AG09309 (cell line): ENCODE measurements at regions not wholly inside any gene's neighbourhood (a gene's known extent, or its start where the extent isn't known, plus 50 kb on each side); places are given as distances from the start of the nearest gene placed in this dataset.
"Not testable (repeated sequence)": the region's sequence is repeated elsewhere in the genome, so short reads cannot be mapped to it uniquely, and the experiment has no call there.

ENCODE experiments used
- DNase-seq: peaks from one replicate; pipeline ENCODE4 v3.0.0-alpha.2; 2010; ENCODE audit warnings: low read depth
- H3K4me3 ChIP-seq: 2 replicates; pipeline ENCODE4 v1.5.1; 2011; ENCODE audit warnings: mild to moderate bottlenecking, low read depth, low read length, moderate library complexity; ENCODE audit not compliant: control insufficient read depth
- TF ChIP-seq, protein P1 (sequence below): IDR thresholded peaks from 2 replicates; pipeline ENCODE4 v1.5.1; 2011; ENCODE audit warnings: mild to moderate bottlenecking, low read depth, low read length, inconsistent platforms; ENCODE audit not compliant: insufficient read depth, control insufficient read depth; ENCODE audit errors: missing control alignments

DNA sequence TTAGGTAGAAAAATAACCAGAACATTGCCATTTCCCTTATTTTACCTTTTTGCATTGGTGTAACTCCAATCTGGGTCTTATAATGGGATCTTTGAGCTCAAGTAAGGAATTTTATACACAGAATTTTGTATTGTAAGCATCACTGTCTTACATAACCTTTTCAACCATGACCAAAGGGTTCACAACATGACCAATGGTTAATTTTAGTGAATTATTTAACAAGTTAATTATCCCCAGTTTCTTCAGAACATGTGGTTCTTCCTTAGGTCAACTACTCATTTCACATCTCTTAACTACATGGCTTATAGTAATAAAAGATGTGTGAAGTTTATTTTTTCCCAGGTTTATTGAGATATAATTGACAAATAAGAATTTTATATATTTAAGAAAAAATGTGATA is 74.2 kb upstream of the RHOBTB1 start:
- TF ChIP-seq, protein P1, sequence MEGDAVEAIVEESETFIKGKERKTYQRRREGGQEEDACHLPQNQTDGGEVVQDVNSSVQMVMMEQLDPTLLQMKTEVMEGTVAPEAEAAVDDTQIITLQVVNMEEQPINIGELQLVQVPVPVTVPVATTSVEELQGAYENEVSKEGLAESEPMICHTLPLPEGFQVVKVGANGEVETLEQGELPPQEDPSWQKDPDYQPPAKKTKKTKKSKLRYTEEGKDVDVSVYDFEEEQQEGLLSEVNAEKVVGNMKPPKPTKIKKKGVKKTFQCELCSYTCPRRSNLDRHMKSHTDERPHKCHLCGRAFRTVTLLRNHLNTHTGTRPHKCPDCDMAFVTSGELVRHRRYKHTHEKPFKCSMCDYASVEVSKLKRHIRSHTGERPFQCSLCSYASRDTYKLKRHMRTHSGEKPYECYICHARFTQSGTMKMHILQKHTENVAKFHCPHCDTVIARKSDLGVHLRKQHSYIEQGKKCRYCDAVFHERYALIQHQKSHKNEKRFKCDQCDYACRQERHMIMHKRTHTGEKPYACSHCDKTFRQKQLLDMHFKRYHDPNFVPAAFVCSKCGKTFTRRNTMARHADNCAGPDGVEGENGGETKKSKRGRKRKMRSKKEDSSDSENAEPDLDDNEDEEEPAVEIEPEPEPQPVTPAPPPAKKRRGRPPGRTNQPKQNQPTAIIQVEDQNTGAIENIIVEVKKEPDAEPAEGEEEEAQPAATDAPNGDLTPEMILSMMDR, result no peak
- H3K4me3 ChIP-seq, result no peak overlapping the region
- no peak for DNase-seq

DNA sequence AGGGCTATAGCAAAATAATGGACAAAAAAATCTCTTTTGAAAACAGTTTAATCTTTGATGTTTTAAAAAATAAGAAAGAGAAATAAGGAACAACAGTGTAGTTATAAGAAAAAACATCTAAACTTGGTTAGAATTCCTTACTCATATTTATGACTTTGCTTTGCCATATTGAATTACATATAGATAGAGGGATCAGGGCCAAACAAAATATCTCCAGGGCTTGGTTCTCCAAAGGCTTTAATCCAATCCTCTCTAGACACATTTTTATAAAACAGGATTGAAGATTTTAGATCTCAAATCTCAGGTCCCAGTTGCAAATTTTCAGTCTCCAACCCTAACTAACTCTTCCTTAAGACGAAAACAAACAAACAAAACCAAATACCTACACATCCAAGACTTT is 72.6 kb upstream of the RHOBTB1 start:
- H3K4me3 ChIP-seq, result no peak overlapping the region
- TF ChIP-seq, protein P1, result no peak
- DNase-seq, result no peak

DNA sequence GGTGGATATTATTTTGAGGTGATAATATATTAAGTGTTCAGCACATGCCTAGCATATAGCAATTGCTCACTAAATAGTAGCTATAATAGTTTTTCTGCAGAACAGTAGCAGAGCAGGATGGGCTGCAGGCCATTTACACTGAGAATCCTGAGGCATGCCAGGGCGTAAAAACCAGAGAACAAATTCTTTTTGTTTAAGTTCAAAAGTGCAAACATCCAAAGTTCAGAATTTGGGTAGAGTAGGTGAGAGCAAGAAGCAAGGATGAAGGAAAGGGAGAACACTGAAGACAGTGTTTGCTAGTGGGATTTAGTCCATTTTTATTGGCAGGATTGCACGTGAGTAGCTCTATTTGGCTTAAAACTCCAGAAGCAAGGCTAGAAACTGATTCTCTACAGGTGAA is 72.0 kb upstream of the RHOBTB1 start:
- DNase-seq, result no peak
- no peak overlapping the region for H3K4me3 ChIP-seq
- TF ChIP-seq, protein P1, result no peak

DNA sequence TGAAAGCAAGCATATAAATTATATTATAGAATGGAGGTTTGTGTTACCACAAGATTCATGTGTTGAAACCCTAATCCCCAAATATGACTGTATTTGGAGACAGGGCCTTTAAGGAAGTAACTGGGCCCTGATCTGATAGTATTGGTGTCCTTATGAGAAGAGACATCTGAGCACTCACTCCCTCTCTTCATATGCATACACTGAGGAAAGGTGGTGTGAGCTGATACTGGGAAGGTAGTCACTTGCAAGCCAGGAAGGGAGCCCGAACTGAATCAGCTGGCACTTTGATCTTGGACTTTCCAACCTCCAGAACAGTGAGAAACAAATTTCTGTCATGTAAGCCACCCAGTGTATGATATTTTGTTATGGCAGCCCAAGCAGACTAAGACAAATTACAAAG is 66.9 kb upstream of the RHOBTB1 start:
- DNase-seq, result no peak
- no peak overlapping the region for H3K4me3 ChIP-seq
- TF ChIP-seq, protein P1, result no peak

DNA sequence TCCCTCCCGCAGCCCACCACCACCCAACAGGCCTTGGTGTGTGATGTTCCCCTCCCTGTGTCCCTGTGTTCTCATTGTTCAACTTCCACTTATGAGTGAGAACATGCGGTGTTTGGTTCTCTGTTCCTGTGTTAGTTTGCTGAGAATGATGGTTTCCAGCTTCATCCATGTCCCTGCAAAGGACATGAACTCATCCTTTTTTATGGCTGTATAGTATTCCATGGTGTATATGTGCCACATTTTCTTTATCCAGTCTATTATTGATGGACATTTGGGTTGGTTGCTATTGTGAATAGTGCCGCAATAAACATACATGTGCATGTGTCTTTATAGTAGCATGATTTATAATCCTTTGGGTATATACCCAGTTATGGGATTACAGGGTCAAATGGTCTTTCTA is 59.1 kb upstream of the RHOBTB1 start:
- DNase-seq, result not testable (repeated sequence)

DNA sequence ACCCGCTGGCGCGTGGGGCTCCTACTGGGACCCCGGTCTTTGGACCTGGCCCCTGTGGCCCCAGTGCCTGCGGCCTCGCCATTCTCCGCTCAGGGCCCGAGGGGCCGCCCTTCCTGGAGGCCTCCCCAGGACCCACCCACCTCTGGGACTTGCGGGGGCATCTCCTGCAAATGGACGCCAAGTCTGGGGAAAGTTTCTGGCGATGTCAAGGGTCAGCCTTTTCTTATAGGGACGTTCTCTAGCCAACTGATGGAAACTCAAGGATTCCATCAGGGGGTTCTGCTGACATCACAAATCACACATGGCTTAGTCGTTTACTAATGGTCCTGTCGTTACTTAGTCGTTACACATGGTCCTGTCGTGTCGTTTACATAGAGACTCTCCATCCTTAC is 57.7 kb upstream of the RHOBTB1 start:
- H3K4me3 ChIP-seq, result no peak overlapping the region
- no peak for DNase-seq
- TF ChIP-seq, protein P1, result no peak

More for the DNA sequence above, 59.1 kb upstream of the RHOBTB1 start:
- H3K4me3 ChIP-seq, result not testable (repeated sequence)

DNA sequence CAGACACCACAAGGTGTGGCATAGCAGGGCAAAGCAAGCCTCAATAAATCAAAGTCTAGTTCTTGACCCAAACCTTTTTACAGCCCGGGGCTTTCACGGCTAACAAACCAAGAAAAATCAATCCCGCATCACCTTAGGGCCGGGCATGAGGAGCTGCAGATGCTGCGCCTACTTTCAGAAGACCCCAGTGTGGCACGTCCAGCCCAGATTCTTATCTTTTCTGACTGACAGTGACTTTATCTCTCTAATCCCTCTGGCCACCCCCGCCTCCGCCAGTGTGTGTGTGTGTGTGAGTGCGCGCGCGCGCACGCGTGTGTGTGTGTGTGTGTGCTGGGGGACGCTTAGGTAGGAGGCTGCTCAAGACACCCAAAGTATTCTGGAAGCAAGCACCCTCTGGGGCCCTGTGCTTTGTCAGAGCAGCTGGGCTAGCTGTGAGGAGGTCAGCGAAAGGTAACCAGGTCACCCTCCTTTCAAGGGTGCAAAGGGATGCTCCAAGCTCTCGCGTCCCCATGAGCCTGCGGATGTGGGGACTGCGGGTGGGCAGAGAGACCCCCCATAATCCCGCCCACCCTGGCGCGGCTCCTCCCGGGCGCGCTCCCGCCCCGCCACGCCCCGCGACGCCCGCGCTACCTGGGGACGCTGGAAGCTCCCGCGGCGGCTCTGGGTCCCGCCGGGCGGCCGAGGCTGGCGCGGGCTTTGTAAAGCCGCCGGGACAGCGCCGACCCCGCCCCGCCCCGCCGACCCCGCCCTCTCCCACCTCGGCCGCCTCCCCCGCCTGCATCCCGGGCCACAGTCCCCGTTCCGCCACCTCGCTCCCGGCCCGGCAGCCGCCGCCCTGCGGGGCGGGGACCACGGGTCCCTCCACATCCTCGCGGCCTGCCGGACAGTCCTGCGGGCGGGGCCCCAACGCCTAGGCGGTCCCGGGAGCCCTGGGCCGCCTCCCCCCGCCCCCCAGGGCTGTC is 57.1 kb upstream of the RHOBTB1 start:
- TF ChIP-seq, protein P1, result no peak
- H3K4me3 ChIP-seq, result peak overlapping the region; percentile 33
- DNase-seq, result no peak
